HG02973 (cell line): ENCODE measurements at regions not wholly inside any gene's neighbourhood (a gene's known extent, or its start where the extent isn't known, plus 50 kb on each side); places are given as distances from the start of the nearest gene placed in this dataset.

Experiments used
- ATAC-seq: cut with Tn5 transposase; IDR thresholded peaks from one replicate; pipeline ENCODE4 v1.9.1; 2021; ENCODE audit warnings: moderate library complexity; ENCODE audit not compliant: unreplicated experiment

DNA sequence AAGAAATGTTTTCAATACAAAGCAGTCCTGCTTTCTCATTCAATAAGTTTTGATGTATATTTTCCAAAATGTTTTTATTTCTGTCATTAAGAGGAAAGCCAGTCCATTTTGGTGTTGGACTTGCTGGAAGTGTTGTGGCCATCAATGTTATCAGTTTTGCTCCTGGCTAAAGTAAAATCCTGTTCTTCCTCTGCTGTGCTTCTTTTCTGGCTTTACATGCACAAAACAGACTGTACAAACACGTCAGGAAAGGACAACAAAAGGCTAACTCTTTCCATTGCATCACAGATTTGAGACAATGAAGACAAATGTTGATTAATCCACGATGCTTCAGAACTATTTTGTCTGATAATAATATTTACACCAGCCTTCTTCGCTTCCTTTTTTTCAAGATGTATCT lies 735.4 kb downstream of the LTN1 start:
- no peak for ATAC-seq

DNA sequence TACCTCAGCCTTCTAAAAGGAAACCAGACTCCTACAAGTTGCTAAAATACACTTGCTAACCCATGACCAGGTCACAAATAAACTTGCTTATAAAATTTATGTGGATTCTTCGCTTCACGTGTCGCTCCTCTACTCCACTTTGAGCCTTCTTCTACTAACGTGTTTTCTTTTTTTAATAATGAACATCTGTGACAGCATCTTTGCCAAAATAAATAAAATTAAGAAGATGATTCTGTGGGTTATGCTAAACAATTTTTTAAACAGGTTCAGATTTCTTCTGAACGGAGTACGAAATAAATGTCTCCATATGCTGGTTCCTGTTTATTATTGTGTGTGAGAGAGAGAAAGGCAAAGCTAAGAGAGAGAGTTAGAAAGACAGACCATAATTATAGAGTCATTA lies 735.8 kb downstream of the LTN1 start:
- no peak for ATAC-seq

DNA sequence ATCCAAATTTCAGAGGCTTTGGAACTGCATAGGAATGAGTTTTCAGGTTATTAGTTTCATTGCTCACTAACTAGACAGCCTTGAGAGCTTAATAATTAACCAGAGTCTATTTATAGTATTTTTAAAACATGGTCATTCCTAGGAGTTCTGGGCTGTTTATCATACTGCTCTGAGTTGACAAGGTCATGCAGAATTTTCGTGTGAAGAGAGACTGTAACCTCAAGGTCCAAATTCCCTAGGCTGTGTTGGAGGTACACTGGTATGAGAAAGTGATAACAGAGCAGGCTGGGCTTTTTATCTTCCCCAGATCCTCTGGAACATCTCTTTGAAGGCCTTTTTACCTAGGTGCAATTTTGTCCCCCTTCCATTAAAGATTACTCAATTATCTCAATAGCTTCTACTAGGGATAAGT lies 736.3 kb downstream of the LTN1 start:
- no peak for ATAC-seq

DNA sequence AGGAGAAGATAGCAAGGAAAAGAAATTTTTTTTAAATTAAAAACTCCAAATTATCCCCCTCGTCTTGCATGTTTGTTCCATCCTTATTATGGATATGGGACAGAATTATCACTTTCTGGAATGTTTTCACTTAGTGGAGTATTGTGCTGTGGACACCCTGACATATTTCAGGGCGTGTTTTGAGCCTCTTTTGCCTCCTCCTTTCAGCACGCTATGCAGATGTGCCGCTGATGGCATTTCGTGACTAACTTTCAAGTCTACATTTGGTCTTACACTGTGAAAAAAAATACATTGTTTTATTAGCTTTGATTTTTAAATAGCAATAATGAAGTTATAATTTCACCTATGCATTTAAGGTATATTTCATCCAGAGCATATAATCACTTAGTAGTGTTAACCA lies 738.7 kb downstream of the LTN1 start:
- no peak for ATAC-seq

DNA sequence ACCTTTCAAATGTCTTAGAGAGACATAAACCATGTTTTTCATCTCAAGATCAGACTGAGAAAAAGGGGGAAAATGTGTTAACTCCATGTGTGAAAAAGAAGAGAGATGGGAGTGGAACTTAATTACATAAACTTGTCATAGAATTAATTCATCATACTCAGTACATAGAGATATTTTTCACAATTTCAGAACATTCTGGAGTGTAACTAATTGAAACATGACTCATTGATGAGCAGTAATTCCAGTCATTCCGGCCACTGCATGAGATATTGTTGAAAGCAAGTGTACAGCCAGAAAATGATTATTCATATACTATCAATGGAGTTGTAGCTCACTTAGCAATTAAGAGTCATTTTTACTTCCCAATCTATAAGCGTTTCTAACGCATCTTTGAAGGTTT lies 739.3 kb downstream of the LTN1 start:
- ATAC-seq = no peak

DNA sequence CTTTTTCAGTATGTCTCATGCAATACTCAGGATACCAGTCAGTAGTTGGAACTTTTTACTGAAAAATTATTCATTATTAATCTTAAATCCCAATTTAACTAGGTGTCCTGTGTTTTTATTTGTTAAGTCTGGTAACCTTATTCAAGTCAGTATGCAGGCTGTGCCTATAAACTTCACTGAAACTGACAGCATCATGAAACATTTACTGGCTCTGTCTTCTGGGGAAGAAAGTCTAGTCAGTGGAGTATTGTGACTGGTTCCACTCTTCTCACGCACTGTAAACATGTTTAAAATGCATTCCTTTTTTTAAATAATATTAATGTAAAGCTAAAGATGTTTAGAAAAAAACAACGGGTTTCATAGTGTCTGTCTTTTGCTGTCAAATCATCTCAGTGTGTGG lies 739.7 kb downstream of the LTN1 start:
- no peak for ATAC-seq

DNA sequence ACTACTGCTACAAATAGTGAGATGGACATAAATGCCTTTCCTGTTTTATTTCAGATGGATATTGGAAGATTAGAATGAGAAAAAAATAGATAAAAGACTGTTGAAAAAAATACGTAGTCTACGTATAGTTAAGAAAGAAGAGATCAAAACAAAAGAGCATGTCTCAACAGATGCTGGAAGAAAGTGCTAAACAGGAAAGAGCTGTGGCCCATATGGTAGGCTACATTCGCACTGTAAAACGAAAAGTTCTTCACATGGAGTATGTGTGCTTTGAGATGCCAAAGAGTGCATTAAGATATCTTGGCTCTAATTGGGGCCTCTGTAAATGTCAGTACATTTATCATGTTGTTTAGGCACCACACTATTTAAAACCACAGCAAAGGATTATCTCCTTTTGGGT lies 741.7 kb downstream of the LTN1 start:
- no peak for ATAC-seq

DNA sequence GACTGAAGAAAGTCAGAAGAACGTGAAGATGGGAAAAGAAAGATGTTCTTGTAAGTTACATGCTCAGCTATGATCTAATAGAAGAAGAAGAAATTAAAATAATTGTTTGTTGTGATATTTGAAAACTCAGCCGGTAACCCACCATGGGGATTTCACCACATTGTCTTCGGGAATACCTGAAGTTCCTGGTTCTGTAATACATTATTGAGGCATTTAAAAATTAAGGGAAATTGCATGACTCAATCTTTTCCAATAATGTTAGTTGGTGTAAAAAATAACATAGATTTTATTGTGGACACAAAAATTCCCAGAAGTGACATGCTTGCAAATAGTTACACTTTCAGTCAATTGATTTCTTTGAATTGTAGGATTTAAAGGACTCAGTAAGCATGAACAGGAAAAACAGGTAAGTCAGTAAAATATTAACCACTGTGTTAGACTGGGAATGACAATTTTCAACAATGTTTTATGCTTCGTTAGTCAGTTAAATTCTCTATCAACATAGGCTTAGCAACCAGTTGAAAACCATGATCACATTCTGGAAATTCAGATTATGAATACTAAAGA lies 745.1 kb downstream of the LTN1 start:
- no peak for ATAC-seq

DNA sequence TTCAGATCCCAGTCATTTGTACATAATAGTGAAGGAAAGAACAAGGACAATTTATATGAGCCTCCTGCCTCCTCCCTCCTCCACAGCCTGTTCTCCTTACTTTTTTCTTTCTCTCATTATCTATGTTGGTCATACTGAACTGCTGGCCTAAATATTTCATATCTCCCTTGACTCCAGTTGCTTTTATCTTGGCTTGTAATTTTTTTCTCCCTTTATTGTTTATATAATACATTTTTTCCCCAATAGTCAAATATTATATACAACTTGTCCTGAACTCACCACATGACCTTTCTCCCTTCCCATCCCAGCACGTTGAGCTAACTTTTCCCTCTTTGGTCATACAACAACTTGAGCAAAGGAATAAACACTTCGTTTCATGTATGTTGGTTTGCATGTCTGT lies 752.1 kb downstream of the LTN1 start:
- no peak for ATAC-seq

DNA sequence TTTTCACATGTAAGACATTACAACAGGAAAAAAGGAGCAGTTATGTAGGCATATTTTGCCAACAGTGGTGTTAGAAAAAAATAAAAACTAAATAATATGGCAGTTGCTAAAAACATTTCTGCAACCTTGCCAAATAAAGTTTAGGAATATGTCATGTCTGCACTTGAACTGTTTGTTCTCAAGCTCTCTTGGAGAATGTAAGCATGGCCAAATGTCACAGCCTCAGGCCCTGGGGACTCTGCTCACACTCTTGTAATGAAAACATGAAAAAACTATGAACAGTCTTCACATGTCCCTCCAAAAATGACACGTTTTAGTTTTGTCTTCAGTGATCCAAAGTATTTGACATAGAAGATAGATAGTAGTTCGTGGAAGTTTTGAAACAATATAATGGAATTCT lies 753.3 kb downstream of the LTN1 start:
- no peak for ATAC-seq

DNA sequence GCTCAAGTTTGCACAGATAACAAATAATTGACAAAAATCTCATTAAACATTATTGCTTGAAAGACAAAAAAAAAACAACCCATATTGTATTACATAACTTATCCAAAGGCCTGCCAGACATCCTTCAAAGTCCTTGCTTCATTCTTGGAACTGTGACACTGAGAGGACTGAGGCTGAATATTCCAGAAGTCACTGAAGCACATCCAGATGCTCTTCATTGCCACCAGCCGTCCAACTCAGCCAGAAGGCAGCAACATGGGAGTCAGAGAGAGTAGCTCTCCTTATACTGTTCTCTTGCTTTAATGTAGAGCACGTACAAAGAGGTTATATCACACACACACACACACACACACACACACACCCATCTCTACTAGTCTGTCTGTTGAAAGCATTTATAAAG lies 755.0 kb downstream of the LTN1 start:
- ATAC-seq = no peak

DNA sequence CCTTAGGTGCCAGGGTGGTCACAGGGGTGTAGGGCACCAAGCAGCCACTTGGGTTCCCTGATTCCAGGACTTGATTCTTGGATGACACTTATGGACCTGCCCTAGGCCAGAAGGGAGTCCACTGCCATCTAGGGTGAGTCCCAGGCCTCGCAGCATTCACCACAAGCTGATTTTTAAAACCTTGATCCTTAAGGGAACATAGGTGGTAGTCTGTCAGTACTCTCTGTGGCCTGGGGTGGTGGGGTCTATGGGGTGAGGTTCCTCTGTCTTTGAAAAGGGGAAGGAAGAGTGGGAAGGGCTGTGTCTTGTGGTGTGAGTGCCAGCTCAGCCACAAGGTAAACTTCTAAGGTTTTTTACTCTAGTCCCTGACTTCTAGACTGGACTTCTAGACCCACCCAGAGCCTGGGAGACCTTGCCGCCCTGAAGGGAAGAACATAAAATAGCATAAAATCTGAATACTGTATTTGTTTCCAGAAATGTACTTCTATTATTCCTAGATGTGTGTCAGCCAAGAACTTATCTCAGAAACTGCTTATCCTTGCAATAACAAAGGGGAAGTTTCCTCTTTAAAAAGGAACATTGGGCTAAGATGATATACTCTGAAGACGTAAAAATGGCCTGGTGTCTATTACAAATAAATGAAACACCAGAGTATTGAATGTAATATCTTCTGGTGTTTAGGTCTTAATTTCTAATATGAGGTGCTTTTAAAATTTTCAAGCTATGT lies 757.3 kb downstream of the LTN1 start:
- no peak for ATAC-seq

DNA sequence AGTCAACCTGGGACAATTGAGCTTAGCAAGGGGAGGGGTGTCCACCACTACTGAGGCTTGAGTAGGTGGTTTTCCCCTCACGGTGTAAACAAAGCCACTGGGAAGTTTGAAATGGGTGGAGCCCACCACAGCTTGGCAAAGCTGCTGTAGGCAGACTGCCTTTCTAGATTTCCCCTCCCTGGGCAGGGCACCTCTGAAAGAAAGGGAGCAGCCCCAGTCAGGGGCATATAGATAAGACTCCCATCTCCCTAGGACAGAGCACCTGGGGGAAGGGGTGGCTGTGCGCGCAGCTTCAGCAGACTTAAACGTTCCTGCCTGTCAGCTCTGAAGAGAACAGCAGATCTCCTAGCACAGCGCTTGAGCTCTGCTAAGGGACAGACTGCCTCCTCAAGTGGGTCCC lies 758.4 kb downstream of the LTN1 start:
- no peak for ATAC-seq

DNA sequence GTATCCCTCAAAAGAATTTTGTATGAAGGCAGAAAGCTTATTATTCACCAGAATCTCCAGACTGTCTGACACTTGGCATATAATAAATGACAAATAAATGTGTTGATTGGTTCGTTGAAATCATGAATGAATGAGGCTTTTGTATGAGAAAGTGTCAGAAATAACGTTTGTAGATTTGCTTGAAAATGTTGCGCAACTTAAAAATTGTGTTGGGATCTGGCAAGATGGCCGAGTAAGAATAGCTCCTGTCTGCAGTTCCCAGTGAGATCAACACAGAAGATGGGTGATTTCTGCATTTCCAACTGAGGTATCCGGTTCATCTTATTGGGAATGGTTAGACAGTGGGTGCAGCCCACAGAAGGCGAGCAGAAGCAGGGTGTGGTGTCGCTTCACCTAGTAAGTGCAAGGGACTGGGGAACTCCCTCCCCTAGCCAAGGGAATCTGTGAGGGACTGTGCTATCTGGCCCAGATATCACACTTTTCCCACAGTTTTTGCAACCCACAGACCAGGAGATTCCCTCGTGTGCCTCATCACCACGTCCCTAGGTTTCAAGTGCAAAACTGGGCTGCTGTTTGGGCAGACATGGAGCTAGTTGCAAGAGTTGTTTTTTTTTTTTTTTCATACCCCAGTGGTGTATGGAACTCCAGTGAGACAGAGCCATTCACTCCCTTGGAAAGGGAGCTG lies 759.0 kb downstream of the LTN1 start:
- no peak for ATAC-seq

DNA sequence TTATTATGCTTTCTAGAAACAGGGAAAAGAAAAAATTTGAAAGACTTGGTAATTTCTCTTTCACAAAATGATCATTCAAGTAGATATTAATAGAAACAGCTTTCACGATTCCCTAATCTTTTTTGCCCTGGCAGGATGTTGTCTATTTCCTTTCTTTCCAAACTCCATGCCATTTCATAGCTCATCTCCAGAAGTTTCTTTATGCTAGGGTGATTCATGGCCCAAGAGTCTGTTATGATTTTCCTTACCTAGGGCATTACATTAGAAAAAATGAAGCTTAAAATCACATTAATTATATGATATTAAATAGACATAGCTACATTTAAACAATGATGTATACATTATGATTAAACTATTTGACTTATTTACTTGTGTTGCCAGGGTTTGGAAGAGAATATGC lies 762.1 kb downstream of the LTN1 start:
- ATAC-seq = no peak

DNA sequence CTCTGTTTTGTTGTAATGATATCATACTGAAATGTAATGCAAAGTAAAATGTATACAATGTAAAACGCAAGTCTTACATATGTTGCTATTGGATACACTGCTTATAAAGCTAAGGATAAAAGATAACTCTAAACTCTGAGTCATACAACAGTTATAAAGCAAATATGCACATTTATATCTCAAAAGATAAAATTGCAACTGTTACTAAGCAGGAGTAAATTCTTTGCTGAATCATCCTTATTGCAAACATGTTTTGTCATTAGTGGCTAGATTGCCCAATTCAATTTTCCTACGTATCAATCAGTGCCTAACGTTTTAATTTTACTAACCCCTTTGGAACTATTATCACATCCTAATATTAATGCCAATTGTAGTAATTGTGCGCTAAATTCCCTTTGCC lies 762.9 kb downstream of the LTN1 start:
- ATAC-seq = no peak

DNA sequence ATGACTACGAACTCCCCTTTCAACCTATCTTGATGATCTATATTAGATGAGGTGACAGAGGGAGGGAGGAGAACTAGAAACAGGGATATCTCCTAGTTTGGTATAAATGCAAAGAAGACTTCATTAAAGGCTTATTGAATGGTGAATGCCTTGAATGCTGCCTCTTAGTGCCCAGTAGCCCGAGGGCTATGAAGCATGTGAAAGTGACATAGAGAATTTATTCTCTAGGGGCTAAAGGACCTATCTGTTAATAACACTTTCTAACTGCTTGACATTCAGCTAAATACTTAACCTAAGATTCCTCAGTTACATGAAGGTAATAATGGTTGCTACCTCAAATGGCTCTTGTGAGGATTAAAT lies 764.1 kb downstream of the LTN1 start:
- no peak for ATAC-seq

DNA sequence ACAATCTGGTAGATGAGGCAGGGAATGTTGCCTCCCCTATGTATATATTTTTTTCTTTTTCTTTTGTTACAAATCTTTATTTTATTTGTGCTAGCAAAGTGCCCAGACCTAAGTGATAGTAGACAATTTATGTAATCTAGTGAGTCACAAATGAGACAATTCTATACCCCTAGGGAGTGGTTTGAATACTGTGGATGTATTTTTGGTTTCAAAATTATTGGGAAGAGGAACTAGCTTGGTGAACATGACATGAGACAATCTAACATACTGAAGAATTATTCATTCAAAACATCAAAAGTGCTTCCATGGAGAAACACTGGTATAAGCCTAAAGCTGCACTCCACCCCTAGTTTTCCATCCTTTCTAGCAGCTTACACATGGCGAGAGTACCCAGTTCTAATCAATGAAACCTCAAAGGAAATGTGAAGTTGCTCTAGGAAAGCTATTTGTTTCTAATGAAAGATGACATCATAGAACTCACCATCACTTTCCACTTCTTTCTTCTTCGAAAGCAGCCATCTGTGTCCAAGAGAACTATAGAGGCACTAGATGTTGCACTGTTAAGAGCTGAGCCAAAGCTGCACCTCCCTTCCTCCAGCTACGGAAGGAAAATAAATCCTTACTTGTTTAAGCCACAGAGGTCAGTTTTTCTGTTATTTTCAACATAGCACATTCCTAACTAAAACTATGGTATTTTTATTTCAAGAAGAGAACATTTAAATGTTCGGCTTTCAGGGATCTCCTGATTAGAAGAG lies 764.6 kb downstream of the LTN1 start:
- no peak for ATAC-seq

DNA sequence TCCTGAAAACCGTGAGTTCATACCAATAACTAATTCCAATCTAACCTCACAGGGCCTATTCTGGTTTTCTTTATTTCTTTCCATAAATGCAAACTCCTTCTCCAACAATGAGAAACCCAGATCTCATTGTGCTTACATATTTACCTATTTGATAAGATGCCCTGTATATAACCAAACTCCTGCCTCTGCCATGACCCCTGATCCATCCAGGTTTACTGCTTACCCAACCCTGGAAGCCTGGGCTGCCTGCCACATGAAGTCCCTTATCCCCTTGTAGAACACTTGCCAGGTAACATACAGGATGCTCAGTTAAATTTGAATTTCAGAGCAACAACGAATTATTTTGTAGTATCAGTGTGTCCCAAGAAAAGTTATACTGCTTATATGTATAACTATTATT lies 766.1 kb downstream of the LTN1 start:
- no peak for ATAC-seq

DNA sequence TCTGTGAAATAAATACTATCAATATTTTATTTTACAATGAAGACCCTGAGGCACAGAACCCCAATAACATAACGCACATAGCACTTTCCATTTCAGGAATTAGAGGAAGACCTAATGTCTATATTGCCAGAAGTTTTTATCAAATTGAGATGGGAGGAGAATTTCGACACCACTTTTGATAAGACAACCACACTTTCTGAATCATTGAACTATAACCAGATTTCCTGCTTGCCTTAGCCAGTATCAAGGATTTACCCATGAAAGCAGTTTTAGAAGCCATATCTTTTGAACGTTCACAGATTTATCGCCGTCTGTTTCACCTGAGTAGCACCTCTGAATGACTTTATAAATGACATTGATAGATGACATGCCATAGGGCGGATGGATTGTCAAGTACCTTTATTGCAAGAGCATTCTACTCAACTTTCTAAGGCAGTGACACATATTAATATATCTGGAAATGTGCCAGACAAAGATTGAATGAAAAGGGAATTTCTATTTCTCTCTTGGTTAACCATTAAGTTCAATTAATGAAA lies 768.4 kb downstream of the LTN1 start:
- no peak for ATAC-seq

DNA sequence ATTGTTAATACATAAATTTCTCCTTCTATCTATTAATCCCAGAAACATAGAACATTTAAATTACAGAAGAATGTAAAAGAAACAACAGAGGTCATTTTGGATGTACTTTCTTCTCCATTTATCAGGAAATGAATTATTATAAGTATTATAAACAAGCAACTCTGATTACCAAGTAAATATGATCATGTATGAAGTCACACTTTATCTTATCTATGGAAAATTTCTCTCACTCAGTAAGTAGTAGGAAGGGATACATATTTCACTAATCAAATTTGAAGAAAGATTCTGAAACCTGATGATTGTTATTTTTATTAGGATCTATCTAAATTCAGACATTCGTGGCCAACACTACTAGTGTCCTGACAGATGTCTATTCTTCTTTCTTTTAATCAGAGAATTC lies 770.7 kb downstream of the LTN1 start:
- ATAC-seq = no peak

DNA sequence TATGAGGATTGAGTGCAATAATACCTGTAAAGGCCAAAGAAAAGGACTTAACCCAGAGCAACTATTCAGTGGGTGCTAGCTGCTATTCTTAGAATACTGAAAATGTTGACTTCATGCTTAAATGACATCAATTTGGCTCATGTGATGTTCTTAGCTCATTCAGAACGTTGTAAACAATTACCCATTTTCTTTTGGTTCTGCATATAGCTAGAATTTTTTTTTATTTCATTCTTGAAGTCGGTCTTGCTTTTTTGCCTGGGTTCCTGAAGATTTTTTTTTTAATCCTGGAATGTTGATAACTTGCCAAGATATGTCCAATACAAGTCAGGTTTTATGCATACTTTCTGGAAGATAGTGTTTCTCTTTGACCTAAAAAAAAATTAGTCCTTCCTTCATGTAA lies 772.0 kb downstream of the LTN1 start:
- ATAC-seq = no peak
